COLO668 (cell line): ENCODE measurements at regions not wholly inside any gene's neighbourhood (a gene's known extent, or its start where the extent isn't known, plus 50 kb on each side); places are given as distances from the start of the nearest gene placed in this dataset.

Experiments
- DNase-seq: peaks from one replicate; lab custom pipeline; 2025; ENCODE audit not compliant: unreplicated experiment; lab: John Stamatoyannopoulos, UW

DNA sequence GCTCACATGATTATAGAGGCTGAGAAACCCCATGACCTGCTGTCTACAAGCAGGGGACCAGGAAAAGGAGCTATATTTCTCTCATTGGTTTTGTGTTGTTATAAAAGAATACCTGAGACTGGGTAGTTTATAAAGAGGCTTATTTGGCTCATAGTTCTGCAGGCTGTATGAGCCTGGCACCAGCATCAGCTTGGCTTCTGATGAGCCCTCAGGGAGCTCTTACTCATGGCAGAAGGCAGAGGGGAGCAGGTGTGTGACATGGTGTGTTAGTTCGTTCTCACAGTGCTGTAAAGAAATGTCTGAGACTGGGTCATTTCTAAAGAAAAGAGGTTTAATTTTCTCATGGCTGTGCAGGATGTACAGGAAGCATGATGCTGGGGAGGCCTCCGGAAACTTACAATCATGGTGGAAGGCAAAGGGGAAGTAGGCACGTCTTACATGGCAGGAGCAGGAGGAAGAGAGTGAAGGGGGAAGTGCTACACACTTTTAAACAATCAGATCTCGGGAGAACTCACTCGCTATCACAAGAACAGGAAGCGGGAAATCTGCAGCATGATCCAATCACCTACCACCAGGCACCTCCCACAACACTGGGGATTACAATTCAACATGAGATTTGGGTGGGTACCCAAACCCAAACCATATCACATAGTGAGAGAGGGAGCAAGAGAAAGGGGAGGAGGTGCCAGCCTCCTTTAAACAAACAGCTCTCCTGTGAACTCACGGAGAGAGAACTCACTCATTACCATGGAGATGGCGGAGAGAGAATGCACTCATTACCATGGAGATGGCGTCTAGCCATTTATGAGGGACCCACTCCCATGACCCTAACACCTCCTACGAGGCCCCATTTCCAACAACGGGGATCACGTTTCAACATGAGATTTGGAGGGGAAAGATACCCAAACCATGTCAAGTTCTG is 133.4 kb downstream of the JCAD start:
- DNase-seq: no peak

DNA sequence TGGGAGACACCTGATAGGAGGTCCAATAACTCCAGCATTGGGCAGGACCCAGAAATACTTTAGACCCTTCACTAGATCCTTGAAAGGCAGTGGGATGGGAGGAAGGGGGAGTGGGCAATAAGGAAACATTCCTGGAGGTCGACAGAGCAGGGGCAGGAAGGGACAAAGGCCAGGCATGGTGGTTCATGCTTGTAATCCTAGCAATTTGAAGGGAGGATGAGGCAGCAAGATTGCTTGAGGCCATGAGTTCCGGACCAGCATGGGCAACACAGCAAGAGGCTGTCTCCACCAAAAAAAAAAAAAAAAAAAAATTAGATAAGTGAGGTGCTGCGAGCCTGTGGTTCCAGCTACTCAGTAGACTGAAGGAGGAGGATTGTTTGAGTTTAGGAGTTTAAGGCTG is 134.9 kb downstream of the JCAD start:
- no peak for DNase-seq

DNA sequence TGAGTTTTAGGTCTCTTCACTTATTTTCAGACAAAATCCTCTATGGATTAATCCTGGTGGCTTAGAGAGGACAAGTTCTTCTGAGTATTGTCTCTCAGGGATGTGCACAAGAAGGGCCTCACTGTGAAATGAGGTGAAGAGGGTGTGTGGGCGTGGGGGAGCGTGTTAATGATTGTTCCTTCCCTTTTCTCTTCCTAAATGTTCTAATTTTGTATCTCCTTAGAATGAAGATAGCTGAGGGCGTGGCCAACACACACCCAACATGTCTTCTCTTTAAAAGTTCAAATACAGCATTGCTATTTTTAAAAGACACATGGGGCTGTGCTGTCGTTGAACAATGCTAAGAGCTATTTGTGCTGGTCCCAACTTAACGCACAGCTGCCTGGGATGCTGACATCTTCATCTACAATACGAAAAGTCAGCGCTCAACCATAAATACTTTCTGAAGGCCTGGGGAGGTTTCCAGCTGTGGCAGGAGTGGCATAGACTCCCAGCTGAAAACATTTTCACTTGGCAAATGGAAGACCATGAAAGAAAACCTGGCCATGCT is 135.9 kb downstream of the JCAD start:
- no peak for DNase-seq

DNA sequence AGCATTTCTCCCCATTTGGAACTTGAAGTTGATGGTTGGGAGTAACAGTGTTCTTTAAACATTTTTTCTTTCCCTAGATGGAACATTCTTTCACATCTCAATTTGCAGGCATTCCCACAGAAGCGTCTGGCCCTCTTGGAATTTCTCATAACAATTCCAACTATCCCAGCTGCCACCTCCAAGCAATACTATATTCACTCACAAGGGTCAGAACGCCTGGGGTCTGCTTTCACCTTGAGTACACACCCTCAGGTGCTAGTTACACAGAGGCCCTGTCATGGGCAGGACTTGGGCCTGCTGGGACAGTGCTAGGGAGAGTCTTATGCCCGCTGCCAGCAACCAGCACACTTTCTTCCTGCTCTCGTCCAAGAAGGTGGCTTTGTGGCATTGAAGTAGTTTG is 136.5 kb downstream of the JCAD start:
- DNase-seq: no peak

DNA sequence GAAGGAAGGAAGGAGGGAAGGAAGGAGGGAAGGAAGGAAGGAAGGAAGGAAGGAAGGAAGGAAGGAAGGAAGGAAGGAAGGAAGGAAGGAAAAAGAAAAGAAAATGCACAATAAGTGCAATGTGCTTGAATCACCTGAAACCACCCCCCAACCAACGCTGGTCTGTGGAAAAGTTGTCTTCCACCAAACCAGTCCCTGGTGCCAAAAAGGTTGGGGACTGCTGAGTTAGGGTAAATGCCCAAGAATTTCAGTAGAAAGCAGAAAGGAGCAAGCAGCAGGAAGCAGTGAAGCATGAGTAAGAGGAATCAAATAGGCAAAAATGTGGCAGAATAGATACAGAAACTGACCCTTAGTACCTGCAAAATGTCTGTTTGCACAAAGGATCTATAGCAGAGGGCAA is 137.2 kb downstream of the JCAD start:
- no peak for DNase-seq

DNA sequence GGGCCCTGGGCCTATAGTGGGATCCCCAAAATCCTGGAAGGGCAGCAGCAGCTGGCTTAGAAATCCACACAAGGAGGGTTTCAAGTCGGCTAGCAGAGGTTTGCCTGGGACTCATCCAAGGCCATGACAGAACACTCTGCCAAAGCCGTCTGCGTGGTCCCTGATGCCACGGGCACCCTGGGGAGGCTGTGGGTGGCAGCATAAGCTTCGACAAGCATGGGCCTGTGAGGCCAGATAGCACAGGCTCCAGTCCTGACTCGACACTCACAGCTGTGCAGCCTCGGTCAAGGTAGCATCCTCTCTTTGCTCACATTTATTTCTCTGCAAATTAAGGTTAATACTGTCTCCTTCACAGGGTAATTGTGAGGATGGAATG is 138.3 kb downstream of the JCAD start:
- DNase-seq: no peak

DNA sequence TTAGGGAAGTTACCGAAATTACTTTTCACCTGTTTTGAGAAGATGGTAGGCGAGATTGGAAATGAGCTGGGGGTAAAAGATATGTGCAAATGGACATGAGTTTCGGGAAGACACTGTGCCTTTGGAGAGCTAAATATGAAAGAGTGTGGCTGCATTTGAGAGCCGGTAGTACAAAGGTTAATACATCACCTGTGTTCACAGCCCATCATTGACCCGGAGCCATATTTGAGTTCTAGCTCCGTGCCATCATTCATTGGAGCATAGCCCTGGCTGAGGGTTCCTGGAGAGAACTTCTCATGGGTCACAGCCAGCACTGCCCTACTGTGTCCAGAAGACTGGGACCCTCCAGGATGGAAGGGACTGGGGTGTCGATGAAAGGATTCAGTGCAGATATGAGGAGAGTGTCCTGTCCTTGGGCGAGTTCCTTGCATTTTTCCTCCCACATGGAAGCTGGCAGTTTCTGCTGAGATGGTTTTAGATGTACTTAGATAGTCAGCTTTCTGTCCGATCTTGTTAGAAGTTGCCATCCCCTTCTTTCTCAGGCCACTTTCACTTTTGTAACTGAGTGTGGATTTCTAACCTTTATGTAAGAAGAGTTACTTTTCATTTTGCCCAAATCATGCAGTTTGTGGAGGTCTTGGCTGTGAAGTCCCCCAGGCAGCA is 138.8 kb downstream of the JCAD start:
- no peak for DNase-seq

DNA sequence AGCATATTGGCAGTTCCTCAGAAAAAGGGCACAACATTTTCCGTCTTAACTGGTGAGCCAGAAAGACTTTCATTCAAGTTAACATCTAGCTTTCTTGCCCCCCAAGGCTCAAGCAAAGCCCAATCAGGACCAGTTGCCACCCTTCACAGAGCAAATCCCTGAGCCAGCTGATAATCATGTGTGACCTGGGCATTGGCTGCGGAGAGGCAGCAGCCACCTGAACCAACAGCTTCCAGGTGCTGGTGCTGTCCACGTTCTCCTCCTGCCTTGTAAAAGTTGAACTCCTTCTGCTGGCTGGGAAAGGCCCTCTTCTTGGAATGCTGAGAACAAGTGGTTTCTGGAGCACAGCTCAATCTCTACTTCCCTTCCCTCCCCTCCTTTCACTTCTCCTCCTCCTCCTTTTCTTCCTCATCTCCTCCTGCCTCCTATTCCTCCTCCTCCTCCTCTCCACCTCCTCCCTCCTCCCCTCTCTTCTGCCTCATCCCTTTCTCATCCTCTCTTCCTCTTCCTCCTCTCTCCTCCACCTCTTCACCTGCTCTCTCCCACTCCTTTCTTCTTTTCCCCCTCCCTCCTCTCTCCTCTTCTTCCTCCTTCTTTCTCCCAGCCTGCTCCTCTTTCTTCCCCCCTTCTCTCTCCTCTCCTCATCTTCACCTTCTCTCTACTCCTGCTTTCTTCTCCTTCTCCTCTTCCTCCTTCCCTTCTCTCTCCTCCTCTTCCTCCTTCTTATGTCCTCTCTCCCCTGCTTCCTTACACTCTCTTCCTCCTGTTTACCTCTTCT is 140.6 kb downstream of the JCAD start:
- no peak for DNase-seq

DNA sequence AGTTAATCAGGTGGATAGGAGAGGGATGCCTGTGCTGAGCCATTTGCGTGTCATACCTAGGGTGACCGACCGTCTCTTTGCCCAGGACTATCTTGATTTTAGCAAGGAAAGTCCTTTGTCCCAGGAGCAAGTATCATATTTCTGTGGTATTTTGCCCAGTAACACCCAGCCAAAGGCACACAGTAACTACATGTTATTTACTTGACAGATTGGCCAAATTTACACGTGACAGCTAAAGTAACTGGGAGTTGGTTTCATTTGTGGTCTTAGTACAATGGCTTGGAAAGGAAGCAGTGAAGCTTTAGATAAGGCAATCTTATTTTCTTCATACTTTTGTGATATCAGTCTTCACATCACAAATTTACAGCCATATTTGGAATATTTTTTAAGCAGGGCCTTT is 142.1 kb downstream of the JCAD start:
- DNase-seq: no peak

DNA sequence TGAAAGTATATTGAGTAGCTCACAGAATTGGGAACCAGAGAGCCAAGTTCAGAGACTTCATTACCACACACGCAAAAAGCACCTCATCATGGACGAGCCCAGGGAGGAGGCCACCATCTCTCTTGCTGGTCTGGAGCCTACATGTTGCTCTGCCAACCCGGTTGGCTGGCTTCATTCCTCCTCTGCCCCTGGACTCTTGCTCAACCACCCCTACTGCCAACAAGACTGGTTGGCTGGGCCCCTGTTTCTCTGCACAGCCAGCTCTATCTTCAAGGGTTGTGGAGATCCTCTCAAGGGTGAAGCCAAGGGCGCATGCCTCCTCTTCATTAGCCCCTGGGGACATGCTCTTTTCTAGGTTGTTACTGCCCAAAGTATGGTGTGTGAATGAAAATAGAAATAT is 142.7 kb downstream of the JCAD start:
- no peak for DNase-seq

DNA sequence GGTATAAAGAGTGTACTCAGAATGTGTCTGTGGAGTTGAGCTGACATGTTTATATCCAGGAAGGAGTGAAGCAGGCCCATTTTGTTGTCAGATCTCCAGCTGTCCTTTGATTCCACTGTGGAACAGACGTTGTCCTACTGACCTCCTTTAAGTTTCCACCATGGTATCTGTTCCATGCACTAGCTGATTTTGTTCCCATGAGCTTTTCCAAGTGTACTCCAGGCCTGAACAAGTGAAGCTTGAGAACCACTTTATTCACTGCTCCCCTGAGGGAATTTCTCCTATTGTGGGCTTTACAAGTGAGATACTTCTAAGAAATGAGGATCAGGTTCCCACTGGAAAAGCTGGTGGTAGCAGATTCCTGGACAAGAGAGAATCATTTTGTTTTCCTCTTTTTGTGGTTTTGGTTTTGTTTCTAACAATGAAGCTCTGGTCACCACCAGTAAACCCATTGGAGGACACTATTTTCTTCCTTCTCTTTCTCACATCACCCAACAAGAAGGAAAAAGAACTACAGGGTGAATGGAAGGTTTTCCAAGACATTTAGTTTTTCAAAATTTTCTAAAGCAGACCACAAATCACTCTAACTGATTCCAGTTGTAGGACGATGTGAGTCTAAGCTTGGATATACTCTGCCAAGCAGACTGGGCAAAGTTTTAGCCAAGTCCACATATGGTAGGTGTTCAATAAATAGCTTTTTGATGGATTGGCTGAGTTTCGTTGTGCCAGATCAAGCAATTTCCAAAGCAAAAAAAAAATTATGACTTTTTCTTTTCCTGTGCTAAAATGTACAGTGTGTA is 144.2 kb downstream of the JCAD start:
- DNase-seq: no peak

DNA sequence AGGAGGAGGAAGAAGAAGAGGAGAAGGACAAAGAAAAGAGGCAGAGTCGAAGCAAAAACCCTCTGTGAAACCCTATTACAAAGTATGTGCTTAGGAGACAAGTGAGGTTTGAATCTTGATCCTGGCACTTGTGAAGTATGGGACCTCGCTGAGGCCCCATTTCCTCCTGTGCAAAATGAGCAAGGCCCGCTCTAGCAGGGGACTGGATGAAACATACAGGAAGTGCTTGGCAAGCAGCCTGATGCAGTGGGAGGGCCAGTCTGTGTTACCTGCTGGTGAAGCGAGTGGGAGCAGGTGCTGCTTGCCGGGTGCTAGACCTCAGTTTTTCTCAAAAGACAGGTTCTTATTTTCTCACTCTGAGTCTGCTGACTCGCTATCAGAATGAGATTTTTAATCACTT is 150.4 kb downstream of the JCAD start:
- no peak for DNase-seq

DNA sequence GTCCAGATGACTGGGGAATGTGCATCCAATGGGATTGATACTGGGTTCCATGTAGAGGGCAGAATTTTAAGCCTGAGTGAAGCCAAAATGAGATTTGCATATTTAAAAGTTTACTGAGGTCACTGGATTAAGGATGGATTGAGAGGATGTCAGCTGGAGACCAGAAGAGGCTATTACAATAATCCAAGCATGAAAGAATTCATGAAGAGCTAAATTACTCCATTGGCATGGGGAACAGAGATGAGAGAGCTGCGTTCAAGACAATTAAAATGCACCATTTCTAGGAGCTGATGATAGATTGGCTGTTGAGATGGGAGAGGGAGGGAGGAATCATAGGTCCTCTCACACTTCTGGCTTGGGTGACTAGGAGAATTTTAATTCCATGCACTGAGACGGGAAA is 158.5 kb downstream of the JCAD start:
- DNase-seq: no peak

DNA sequence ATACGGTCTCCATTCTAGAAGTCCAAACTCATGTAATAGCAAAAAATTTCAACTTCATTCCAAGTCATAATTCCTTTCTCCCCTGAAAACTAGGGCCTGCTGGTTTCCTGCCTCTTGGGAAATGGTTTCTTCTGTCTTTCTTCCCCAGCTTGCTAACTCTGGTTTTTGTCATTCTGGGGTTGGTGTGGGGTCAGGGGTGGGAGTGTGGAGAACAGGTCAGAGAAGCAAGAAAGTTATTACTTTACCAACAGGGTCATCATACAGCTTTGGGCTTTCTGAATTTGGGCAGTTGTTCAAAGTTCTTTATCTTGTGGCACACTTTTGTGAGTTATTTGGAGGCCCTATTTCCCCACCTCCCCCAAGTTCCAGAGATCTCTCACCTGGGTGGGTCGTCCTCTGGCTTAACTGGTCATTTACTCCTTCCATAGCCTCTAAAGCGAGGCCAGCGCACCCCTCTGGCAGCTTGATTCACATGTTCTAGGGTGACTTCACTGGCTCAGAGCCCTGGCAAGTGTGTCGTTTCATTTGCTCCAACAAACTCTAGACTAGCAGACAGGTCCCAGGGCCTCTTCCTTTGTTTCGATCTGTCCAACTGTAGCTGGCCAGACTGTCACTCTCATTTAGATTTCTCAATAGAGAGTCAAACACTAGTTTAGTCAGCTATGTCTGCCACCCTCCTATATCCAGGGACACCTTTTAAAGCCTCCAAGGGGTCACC is 161.2 kb downstream of the JCAD start:
- DNase-seq: no peak

DNA sequence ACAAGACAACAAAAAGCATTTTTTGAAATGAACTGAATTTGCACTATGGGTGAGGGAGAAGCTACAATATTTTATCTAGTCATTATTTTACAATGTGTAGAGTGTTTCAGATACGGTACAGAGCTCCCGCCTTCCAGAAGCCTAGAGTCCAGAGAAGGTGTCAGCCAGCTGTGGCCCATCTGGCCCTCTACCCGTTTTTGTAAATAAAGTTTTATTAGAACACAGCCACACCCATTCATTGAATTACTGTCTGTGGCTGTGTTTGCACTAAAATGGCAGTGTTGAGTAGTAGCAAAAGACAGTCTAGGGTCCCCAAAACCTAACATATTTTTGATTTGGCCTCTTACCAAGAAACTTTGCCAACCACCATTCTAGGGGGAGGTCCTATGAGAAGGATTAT is 162.0 kb downstream of the JCAD start:
- DNase-seq: no peak

DNA sequence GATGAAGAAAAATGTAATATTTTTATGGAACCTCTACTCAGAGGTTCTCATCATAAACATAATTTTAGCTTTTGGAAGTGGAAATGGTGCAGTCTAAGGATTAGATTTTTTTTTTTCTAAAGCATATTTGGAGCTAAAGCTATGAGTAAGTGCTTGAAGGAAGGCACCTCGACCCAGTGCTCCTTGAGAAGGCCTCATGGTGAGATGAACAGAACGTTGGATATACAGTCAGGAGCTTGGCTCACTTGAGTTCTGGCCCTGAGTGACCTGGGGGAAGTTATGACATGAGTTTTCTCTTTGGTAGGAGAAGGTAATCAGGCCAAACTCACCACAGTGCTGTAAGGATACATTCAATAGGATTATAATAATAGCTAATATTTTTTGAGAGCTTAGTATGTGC is 163.3 kb downstream of the JCAD start:
- DNase-seq: no peak

DNA sequence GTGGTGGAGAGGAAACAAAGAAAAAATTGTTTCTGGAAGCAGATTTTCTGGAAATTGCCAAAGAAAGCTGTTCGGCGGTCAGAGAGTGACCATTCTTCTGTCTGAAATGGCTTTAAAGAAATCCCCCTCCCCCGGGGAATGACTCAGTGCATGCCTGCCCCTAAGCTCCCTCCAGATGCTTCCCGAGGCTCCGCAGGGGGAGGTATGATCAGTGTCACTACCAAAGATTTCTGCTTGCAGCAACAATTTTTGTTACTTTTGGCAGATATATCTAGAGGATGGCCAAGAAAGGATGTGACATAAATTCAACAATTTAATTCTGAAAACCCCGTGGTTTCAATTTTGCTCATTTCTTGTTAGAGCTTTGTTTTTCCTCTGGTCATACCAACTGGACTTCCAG is 163.9 kb downstream of the JCAD start:
- no peak for DNase-seq

DNA sequence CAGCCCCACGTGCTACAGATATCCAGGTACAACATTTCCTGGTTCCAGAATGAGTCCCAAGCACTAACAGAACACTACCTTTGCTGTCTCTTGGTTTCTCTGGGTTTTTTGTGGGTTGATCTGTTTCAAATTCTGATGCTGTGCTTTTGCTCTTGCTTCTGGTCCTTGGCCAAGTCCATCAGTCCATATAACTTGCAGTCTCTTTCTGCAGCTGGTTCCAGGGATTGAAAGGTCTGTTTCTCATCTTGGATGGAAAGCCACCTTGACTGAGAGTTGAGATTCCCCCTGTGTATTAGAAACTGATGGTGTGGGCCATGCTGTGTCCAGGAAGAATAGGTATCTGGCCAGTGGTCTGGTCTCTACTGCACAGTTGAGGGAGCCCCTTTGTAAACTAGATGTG is 171.1 kb downstream of the JCAD start:
- DNase-seq: no peak

DNA sequence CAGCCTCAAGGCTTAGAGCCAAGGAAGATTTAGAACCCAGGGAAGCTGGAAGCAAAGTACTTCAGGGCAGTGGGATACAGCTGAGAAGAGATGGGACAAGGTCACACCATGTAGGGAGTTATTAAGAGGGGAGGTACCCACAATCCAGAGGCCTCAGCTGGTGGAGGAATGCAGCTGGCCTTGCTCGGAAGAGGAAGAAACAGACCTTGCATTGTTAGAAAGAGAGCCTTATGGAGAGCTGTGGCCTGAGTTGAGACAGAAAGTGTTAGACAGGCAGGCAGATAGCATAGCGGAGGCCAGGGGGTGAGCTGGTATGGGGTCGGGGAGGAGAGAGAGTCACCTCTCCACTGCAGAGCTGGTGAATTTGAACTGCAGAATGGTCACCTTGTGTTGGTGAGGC is 173.1 kb downstream of the JCAD start:
- no peak for DNase-seq

DNA sequence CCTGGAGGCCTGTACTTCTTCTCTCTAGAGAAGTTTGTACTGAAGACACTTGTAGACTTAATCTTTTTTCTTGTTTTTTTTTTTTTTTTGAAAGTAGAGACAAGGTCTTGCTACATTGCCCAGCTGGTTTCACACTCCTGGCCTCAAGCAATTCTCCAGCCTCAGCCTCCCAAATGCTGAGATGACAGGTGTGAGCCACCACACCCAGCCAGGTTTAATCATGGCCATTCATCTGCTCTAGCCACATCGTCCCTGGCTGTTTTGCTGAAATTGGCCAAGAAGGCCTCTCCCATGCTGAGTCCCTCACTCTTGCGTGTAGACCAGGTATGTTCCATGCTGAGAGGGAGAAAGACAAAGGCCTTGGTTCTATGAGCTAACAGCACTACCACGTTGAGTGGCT is 176.2 kb downstream of the JCAD start:
- no peak for DNase-seq
